ENCODE measurements at regions not wholly inside any gene's neighbourhood (a gene's known extent, or its start where the extent isn't known, plus 50 kb on each side); places are given as distances from the start of the nearest gene placed in this dataset.

DNA sequence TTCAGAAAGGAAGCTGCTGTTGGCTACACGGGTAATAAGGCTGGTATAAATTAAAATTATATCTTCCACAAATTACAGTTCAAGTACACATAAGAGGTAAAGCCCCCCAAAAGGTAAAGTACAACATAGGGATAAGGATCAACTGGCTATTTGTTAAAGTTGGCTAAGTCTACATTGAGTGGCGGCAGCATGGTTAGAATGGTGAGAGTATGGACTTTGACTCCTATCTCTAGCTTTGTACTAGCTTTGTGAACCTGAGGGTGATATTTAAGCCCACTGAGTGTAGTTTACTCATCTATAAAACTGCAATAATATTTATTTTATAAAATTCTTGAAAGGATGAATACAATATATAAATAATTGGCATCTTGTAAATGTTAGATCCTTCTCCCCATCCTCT is 542.8 kb downstream of the DSC3 start:
- TF ChIP-seq, protein P1, sequence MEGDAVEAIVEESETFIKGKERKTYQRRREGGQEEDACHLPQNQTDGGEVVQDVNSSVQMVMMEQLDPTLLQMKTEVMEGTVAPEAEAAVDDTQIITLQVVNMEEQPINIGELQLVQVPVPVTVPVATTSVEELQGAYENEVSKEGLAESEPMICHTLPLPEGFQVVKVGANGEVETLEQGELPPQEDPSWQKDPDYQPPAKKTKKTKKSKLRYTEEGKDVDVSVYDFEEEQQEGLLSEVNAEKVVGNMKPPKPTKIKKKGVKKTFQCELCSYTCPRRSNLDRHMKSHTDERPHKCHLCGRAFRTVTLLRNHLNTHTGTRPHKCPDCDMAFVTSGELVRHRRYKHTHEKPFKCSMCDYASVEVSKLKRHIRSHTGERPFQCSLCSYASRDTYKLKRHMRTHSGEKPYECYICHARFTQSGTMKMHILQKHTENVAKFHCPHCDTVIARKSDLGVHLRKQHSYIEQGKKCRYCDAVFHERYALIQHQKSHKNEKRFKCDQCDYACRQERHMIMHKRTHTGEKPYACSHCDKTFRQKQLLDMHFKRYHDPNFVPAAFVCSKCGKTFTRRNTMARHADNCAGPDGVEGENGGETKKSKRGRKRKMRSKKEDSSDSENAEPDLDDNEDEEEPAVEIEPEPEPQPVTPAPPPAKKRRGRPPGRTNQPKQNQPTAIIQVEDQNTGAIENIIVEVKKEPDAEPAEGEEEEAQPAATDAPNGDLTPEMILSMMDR (IDR thresholded peaks at IDR 0.05): no peak
- no peak for TF ChIP-seq ZFX (IDR thresholded peaks at IDR 0.05; ENCODE audit: borderline replicate concordance)
